Keratinocyte (primary cell): ENCODE measurements at regions not wholly inside any gene's neighbourhood (a gene's known extent, or its start where the extent isn't known, plus 50 kb on each side); places are given as distances from the start of the nearest gene placed in this dataset.

ENCODE experiments used
- EZH2 ChIP-seq: IDR thresholded peaks from one replicate; pipeline ENCODE4 v1.6.1; 2012; ENCODE audit warnings: inconsistent platforms, mild to moderate bottlenecking, low read length, moderate library complexity
- TF ChIP-seq, protein P1 (sequence below), 3 experiments: IDR thresholded peaks in 1 of 3; conservative IDR thresholded peaks in 1 of 3; optimal IDR thresholded peaks in 1 of 3; 2 replicates in 2 of 3; 3 replicates in 1 of 3; pipeline versions ENCODE3 to v1.5.1; 2011; ENCODE audit warnings: low read length in 3 of 3, mild to moderate bottlenecking in 3 of 3, moderate library complexity in 2 of 3, control low read depth in 1 of 3, inconsistent platforms in 1 of 3; ENCODE audit not compliant: insufficient read depth in 2 of 3; ENCODE audit errors: extremely low read depth in 1 of 3

DNA sequence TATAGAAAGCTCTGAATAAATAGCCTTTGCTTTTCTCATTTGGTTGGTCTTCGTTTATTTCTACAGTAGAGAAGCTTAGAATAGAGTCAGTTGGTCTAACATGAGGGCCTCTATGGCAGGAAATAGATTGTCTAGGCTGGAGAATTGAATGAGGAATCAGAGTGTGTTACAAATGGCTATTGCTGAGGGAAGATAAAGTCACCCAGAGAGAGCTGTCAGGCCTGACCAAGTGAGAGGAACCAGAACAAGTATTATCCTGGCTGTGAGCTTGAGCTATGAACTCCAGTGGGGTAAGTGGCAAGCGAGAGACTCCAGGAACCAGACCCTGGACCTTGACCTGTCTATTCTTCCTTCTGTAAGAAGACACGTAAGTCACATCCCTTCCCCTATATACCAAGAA, 353.1 kb downstream of the CD83 start:
- TF ChIP-seq, protein P1, sequence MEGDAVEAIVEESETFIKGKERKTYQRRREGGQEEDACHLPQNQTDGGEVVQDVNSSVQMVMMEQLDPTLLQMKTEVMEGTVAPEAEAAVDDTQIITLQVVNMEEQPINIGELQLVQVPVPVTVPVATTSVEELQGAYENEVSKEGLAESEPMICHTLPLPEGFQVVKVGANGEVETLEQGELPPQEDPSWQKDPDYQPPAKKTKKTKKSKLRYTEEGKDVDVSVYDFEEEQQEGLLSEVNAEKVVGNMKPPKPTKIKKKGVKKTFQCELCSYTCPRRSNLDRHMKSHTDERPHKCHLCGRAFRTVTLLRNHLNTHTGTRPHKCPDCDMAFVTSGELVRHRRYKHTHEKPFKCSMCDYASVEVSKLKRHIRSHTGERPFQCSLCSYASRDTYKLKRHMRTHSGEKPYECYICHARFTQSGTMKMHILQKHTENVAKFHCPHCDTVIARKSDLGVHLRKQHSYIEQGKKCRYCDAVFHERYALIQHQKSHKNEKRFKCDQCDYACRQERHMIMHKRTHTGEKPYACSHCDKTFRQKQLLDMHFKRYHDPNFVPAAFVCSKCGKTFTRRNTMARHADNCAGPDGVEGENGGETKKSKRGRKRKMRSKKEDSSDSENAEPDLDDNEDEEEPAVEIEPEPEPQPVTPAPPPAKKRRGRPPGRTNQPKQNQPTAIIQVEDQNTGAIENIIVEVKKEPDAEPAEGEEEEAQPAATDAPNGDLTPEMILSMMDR (optimal IDR thresholded peaks at IDR 0.05 in 1 of 3, IDR thresholded peaks at IDR 0.05 in 1 of 3, conservative IDR thresholded peaks at IDR 0.05 in 1 of 3; ENCODE audit: extremely low read depth in 1 of 3, insufficient read depth in 2 of 3, low read length in 3 of 3) = no peak
- TF ChIP-seq EZH2 = no peak
